D721Med (cell line): ENCODE measurements at regions not wholly inside any gene's neighbourhood (a gene's known extent, or its start where the extent isn't known, plus 50 kb on each side); places are given as distances from the start of the nearest gene placed in this dataset.

Experiments
- DNase-seq: peaks from one replicate; pipeline ENCODE4 v3.0.0; 2011; ENCODE audit warnings: low spot score; ENCODE audit not compliant: insufficient read length
- FAIRE-seq: peaks from 2 replicates; lab custom pipeline; 2011; peaks lifted over from hg19 to GRCh38; lab: Jason Lieb, UNC
- CTCF ChIP-seq: IDR thresholded peaks from 2 replicates; pipeline ENCODE4 v1.5.1; 2012; ENCODE audit warnings: mild to moderate bottlenecking, control low read depth; ENCODE audit not compliant: insufficient read depth; ENCODE audit errors: missing control alignments

DNA sequence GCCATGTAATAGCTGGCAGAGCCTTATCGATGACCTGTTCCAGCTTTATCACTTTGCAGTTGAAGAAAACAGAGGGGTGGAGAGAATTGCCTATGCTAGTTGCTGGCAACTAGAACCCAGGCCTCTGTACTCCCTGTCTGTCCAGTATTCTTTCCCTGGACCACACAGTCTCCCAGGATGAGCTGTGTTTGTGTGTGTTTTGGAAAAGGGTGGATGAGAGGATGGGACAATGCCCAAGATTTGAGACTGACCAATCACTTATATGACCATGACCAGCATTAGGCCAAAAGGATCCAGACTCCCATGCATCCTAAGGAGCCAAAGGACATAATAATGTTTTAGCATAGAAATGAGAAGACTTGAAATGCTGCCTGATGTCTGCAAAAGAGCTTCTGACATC lies 102.6 kb downstream of the CD200R1L start:
- FAIRE-seq (no peak), DNase-seq (no peak)
- no peak for TF ChIP-seq CTCF

DNA sequence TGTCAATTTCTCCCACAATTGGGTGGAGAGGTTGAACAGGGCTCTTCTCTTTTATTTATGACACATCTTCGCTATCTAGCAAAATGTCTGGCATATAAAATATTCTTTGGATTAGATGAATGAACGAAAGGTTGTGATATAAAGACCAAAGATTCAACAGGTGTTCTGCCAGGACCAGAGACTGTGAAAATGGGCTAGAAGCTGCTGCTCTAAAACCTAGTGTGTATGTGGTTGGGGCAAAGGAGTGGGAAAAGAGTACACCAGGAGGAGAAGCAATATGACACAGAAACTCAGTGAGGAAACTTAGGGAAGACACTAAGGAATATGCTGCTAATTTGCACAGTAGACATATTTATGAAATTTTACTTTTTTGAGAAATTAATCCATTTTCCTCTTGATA lies 102.0 kb upstream of the CCDC80 start:
- no peak for FAIRE-seq
- no peak for TF ChIP-seq CTCF
- DNase-seq, result no peak

DNA sequence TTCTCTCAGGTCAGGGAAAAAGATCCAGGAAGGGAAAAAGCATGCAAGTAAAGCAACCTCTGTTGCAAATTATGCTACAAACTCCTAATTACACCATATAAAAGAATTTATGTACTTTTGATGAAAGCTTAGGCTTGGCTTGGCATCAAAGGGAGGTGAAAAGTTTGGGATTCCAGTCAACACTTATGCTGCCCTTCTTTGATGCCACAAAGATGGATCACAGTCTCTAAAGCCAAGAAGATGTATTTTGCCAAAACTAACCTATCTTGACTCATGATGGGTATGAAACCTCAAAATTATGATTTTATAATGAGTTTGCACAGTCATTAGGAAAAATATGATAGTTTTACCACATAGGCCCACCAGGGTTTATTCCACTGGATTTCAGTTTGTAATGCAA lies 101.0 kb upstream of the CCDC80 start:
- no peak for FAIRE-seq
- DNase-seq, result no peak
- no peak for TF ChIP-seq CTCF

- no peak for FAIRE-seq
- no peak for DNase-seq
- no peak for TF ChIP-seq CTCF
These were observed 99.9 kb upstream of the CCDC80 start for GRCh38 chr3:112740835-112741234.

DNA sequence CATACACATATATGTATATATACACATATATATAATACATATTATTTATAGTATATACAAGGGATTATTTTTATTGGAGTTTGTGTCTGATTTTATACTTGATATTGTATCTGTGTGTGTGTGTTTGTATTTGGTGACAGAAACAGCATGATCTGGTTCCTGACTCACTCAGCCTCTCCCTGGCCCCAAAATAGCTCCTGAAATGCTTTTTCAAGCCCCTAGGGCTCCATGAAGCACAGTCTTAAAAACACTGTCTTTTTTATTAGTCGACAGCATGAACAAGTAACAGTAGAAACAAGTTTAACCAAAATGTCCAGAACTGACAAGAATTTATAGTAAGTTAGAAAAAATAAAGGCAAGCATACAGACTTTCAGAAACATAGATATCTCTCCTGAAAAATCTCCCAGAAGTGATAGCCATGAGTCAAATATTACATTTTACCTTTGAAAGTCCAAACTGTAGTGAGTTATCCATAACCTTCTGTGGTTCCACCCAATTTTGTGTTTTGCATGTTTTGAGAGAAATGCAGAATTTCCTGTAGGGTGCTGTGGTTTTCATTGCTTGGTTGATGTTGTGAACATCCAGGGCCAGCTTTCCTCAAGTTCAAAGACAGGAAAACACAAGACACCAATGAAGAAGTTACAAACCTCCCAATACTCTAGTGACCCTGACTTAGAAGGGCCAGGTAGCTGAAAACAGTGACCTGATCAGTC lies 98.5 kb upstream of the CCDC80 start:
- DNase-seq, result no peak
- no peak for FAIRE-seq

GRCh38 chr3:112738366-112738765 lies 97.4 kb upstream of the CCDC80 start:
- no peak for TF ChIP-seq CTCF
- DNase-seq (no peak), FAIRE-seq (no peak)

More for the DNA sequence above, 98.5 kb upstream of the CCDC80 start:
- TF ChIP-seq CTCF, result no peak

DNA sequence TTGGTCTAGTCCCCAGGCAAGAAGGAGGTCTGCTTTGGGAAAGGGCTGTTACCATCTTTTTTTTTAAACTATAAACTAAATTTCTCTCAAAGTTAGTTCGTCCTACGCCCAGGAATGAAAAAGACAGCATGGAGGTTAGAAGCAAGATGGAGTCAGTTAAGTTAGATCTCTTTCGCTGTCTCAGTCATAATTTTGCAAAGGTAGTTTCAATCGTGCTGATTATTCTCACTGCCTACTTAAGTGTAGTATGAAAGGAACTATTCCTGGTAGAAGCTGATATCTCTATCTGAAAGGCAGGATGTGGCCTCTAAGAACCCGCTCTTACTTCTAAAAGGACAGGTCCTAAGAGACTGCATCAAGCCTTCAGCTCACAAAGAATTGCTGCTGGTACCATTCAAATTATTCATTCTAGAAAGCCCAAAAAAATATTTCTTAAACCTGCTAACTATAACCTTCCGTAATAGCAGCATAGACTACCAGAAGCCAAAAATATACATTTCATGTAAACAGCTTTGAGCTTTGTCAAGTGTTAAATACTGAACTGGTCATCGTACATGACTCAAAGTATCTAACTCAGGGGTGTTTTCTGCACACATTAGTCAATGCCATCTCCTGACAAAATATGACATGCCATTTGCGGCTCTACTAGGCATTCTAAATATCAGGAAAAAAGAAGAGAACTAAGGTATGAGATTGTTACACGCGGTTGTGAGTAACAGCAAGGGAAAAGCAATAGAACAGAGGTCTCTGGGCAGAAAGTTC lies 96.0 kb upstream of the CCDC80 start:
- TF ChIP-seq CTCF, result no peak

More for the DNA sequence above, 96.0 kb upstream of the CCDC80 start:
- DNase-seq, result no peak
- no peak for FAIRE-seq
